Nephron progenitor cell (in vitro differentiated cells): ENCODE measurements at regions not wholly inside any gene's neighbourhood (a gene's known extent, or its start where the extent isn't known, plus 50 kb on each side); places are given as distances from the start of the nearest gene placed in this dataset.

Experiments
- DNase-seq: peaks from one replicate; pipeline ENCODE4 v3.0.0; 2021
- H3K27ac Mint-ChIP-seq: 2 replicates; pipeline ENCODE4 v1.8.0; 2021; ENCODE audit warnings: mild to moderate bottlenecking, moderate library complexity, mixed read lengths
- H3K27me3 Mint-ChIP-seq: 2 replicates; pipeline ENCODE4 v1.8.0; 2021; ENCODE audit warnings: mild to moderate bottlenecking, low read depth, mixed read lengths; ENCODE audit not compliant: poor library complexity
- H3K36me3 Mint-ChIP-seq: 2 replicates; pipeline ENCODE4 v1.8.0; 2021; ENCODE audit warnings: low read depth, mixed read lengths
- H3K4me1 Mint-ChIP-seq: 2 replicates; pipeline ENCODE4 v1.8.0; 2021; ENCODE audit warnings: mixed read lengths
- H3K4me3 Mint-ChIP-seq: 2 replicates; pipeline ENCODE4 v1.8.0; 2021; ENCODE audit warnings: mild to moderate bottlenecking, moderate library complexity, mixed read lengths
- H3K9me3 Mint-ChIP-seq: 2 replicates; pipeline ENCODE4 v1.8.0; 2021; ENCODE audit warnings: mild to moderate bottlenecking, moderate library complexity, mixed read lengths
- CTCF ChIP-seq: fragments of 200-600 bp; sonication (generic); IDR thresholded peaks from 2 replicates; pipeline ENCODE4 v1.5.0; 2021; ENCODE audit warnings: antibody characterized with exemption

- no peaks in the 10 kb centered on the region for H3K36me3 Mint-ChIP-seq
- no peaks in the 10 kb centered on the region for H3K4me1 Mint-ChIP-seq
- peaks cover 6% of the 10 kb centered on the region for H3K27me3 Mint-ChIP-seq
- no peak for DNase-seq
- H3K9me3 Mint-ChIP-seq: no peaks in the 10 kb centered on the region
- TF ChIP-seq CTCF: no peak
- H3K27ac Mint-ChIP-seq: no peak overlapping the region
- H3K4me3 Mint-ChIP-seq: no peak overlapping the region
These were observed 1111.0 kb downstream of the XPNPEP1 start for GRCh38 chr10:108812296-108812695.

GRCh38 chr10:108808228-108808627 is 1115.1 kb downstream of the XPNPEP1 start:
- Mint-ChIP-seq H3K4me1 (no peaks in the 10 kb centered on the region), H3K36me3 (no peaks in the 10 kb centered on the region), H3K9me3 (no peaks in the 10 kb centered on the region), H3K27me3 (peaks cover 3% of the 10 kb centered on the region), H3K27ac (no peak overlapping the region), H3K4me3 (no peak overlapping the region)
- DNase-seq: no peak
- TF ChIP-seq CTCF: no peak

GRCh38 chr10:108801775-108802517 is 1121.4 kb downstream of the XPNPEP1 start:
- no peak for DNase-seq
- no peak overlapping the region for H3K27ac Mint-ChIP-seq
- TF ChIP-seq CTCF: no peak
- peaks cover 3% of the 10 kb centered on the region for H3K27me3 Mint-ChIP-seq
- H3K9me3 Mint-ChIP-seq: no peaks in the 10 kb centered on the region
- H3K4me3 Mint-ChIP-seq: no peak overlapping the region
- H3K36me3 Mint-ChIP-seq: no peaks in the 10 kb centered on the region
- no peaks in the 10 kb centered on the region for H3K4me1 Mint-ChIP-seq

GRCh38 chr10:108801220-108801619 is 1122.1 kb downstream of the XPNPEP1 start:
- TF ChIP-seq CTCF: no peak
- Mint-ChIP-seq H3K36me3 (no peaks in the 10 kb centered on the region), H3K27ac (no peak overlapping the region), H3K9me3 (peaks cover 5% of the 10 kb centered on the region), H3K4me1 (no peaks in the 10 kb centered on the region), H3K27me3 (peaks cover 6% of the 10 kb centered on the region), H3K4me3 (no peak overlapping the region)
- no peak for DNase-seq

GRCh38 chr10:108797573-108797972 is 1125.7 kb downstream of the XPNPEP1 start:
- H3K9me3 Mint-ChIP-seq: peaks cover 15% of the 10 kb centered on the region
- H3K4me3 Mint-ChIP-seq: no peak overlapping the region
- TF ChIP-seq CTCF: no peak
- no peak for DNase-seq
- H3K27ac Mint-ChIP-seq: no peak overlapping the region
- no peaks in the 10 kb centered on the region for H3K36me3 Mint-ChIP-seq
- H3K4me1 Mint-ChIP-seq: no peaks in the 10 kb centered on the region
- peaks cover 5% of the 10 kb centered on the region for H3K27me3 Mint-ChIP-seq
